22Rv1 (cell line): ENCODE measurements at regions not wholly inside any gene's neighbourhood (a gene's known extent, or its start where the extent isn't known, plus 50 kb on each side); places are given as distances from the start of the nearest gene placed in this dataset.

Experiments
- CTCF ChIP-seq: fragments of 450-650 bp; IDR thresholded peaks from 2 replicates; pipeline ENCODE4 v1.5.1; 2017; ENCODE audit warnings: mild to moderate bottlenecking
- ZFX ChIP-seq: fragments of 450-650 bp; IDR thresholded peaks from 2 replicates; pipeline ENCODE4 v1.6.1; 2017; ENCODE audit warnings: antibody characterized with exemption, borderline replicate concordance

- TF ChIP-seq CTCF = no peak
- TF ChIP-seq ZFX = no peak
Measured at GRCh38 chr21:28110074-28110473, 882.6 kb downstream of the LTN1 start.
